Neural cell (in vitro differentiated cells): ENCODE measurements at regions not wholly inside any gene's neighbourhood (a gene's known extent, or its start where the extent isn't known, plus 50 kb on each side); places are given as distances from the start of the nearest gene placed in this dataset.

Experiments
- CTCF ChIP-seq: fragments of 450-650 bp; IDR thresholded peaks from 2 replicates; pipeline ENCODE4 v1.5.1; 2014; ENCODE audit warnings: antibody characterized with exemption, mild to moderate bottlenecking, moderate library complexity; ENCODE audit not compliant: poor library complexity, severe bottlenecking
- EZH2 ChIP-seq: fragments of 200-600, 300-800 bp; shearing (Covaris generic), sonication (generic); IDR thresholded peaks from 2 replicates; pipeline ENCODE4 v1.6.1; 2014; ENCODE audit warnings: antibody characterized with exemption, low read length, borderline replicate concordance, mild to moderate bottlenecking; ENCODE audit not compliant: insufficient read depth, poor library complexity, severe bottlenecking
- MXI1 ChIP-seq: fragments of 450-650 bp; conservative IDR thresholded peaks from 2 replicates; pipeline ENCODE4 v1.6.1; 2014; ENCODE audit warnings: antibody characterized with exemption, mild to moderate bottlenecking; ENCODE audit not compliant: poor library complexity, severe bottlenecking
- POLR2AphosphoS5 ChIP-seq: IDR thresholded peaks from 2 replicates; pipeline ENCODE4 v1.6.1; 2012
- REST ChIP-seq: IDR thresholded peaks from 2 replicates; pipeline ENCODE4 v1.6.1; 2012; ENCODE audit warnings: borderline replicate concordance
- TAF1 ChIP-seq: IDR thresholded peaks from 2 replicates; pipeline ENCODE4 v1.6.1; 2012; ENCODE audit warnings: low read depth

- TF ChIP-seq CTCF = no peak
- no peak for TF ChIP-seq POLR2AphosphoS5
- no peak for TF ChIP-seq MXI1
- no peak for TF ChIP-seq TAF1
- TF ChIP-seq EZH2 = no peak
- TF ChIP-seq REST = no peak
Observed at GRCh38 chr10:22476601-22477321, 131.5 kb downstream of the SPAG6 start.
